22Rv1 (cell line): ENCODE measurements at regions not wholly inside any gene's neighbourhood (a gene's known extent, or its start where the extent isn't known, plus 50 kb on each side); places are given as distances from the start of the nearest gene placed in this dataset.

Experiments
- CTCF ChIP-seq: fragments of 450-650 bp; IDR thresholded peaks from 2 replicates; pipeline ENCODE4 v1.5.1; 2017; ENCODE audit warnings: mild to moderate bottlenecking
- ZFX ChIP-seq: fragments of 450-650 bp; IDR thresholded peaks from 2 replicates; pipeline ENCODE4 v1.6.1; 2017; ENCODE audit warnings: antibody characterized with exemption, borderline replicate concordance

GRCh38 chr4:84324303-84325245, 174.5 kb downstream of the NKX6-1 start:
- TF ChIP-seq CTCF = no peak
- TF ChIP-seq ZFX = no peak
